GM18507 (cell line): ENCODE measurements at regions not wholly inside any gene's neighbourhood (a gene's known extent, or its start where the extent isn't known, plus 50 kb on each side); places are given as distances from the start of the nearest gene placed in this dataset.

Experiments
- DNase-seq: peaks from one replicate; pipeline ENCODE4 v3.0.0; 2011; ENCODE audit warnings: low read depth; ENCODE audit not compliant: insufficient read length; ENCODE audit errors: extremely low spot score
- FAIRE-seq: peaks from 2 replicates; lab custom pipeline; 2011; peaks lifted over from hg19 to GRCh38; lab: Jason Lieb, UNC

DNA sequence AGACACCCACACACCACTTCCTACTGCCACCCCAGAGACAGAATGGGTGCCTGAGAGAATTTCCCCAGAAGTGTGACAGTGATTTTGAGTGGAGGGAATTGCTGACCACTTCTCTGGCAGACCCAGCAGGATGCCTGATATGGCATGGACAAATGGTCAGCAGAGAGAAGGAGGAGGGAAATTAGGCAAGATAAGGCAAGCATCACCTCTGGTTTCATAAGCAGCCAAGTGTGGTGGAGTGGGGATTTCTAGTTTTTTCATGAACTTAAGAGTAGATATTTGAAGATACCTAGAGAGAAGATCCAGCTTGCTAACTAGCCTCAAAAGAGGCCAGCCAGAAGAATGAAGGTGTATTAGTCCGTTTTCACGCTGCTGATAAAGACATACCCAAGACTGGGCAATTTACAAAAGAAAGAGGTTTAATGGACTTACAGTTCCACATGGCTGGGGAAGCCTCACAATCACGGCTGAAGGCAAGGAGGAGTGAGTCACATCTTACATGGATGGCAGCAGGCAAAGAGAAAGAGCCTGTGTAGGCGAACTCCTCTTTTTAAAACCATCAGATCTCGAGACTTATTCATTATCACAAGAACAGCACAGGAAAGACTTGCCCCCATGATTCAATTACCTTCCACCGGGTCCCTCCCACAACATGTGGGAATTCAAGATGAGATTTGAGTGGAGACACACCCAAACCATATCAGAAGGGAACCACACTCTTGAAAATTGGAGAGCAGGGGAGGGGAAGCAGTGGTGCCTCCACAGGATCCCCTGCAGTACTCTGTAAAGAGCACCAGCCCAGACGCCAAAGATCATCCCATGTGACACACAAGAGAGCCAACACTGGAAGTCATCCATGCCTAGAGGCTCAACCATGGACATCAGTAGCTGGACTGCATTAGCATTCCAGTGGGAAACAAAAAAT lies 64.2 kb downstream of the RBM43 start:
- no peak for DNase-seq
- no peak for FAIRE-seq

DNA sequence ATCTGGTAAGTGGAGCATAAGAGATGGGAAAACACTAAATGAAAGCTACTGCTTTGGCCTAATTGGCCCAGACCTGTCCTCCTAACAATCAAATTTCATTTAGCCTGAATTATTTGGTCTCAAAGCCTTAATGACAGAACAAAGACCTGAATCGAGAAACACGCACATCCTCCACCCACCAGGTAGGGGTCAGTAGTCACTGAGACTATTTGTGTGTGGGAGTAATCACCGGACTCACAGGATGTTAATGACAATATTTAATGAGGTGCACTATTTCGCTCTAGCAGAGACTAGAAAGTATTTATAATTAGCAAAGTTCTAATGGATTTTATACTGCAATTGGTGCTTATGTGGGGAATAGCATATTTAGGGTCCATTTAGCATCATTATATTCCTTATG lies 68.1 kb downstream of the RBM43 start:
- FAIRE-seq: no peak
- DNase-seq: no peak

DNA sequence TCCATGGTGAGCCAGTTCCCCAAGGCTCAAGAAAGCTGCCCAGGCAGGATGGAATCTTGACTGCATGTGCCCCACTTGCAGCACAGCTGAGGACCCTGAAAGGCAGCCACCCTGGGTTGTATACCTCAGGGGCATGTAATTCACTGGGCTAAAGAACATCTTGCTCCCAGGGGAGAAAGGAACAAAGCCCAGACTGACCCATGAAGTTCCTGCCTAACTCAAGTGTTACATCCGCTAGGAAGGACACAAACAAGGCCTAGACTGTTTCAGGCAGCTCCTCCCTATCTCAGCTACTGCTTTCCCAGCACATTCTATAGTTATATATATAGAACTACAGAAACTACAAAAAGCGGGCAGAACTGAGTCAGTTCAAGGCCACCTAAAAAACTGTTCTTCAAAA lies 69.0 kb downstream of the RBM43 start:
- no peak for FAIRE-seq

DNA sequence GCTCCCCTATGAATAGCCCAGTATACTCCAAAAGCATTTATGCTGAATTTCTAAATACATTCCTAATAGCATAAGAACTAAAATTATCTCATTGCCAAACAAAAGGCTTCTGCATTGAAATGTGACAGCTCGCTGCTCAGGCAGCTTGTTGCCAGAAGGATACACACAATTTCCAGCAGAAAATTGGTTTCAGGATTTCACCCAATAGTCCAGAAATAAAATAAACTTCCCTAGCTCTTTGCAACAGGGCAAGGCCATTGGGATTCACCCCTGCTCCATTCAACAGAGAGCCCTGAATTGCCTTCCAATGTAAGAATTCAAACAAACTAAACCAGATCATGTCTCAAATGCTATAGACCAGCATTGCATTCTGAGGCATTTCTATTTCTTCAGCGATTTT lies 70.7 kb downstream of the RBM43 start:
- FAIRE-seq: no peak
- no peak for DNase-seq

More for the DNA sequence above, 69.0 kb downstream of the RBM43 start:
- no peak for DNase-seq

DNA sequence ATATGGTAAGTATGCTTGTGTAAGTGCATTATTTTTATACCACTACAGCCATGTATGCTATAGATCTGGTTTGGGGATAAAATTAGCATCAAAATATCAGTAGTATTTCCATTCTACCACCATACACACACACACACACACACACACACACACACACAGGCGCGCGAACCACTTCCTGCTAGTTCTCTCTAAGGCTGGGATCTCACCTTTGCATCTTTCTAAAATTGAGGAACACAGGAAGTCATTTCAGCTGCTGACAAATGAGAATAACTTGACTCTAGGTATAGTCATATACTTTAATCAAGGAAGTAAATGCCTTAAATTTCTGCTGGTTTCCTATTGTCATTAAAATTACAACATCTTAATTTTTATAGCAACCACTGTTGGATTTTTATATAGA lies 72.5 kb downstream of the RBM43 start:
- FAIRE-seq (no peak), DNase-seq (no peak)

DNA sequence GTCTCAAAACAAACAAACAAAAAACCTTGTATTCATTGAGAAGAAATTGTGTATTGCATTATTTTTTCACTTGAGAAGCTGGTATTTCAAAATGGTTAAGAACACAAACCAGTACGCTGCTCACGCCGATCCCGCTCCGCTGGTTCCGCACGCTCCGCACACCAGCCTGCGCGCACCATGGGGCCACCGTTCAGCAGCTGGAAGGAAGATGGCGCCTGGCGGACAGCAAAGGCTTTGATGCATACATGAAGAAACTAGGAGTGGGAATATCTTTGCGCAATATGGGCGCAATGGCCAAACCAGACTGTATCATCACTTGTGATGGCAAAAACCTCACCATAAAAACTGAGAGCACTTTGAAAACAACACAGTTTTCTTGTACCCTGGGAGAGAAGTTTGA lies 75.7 kb downstream of the RBM43 start:
- FAIRE-seq (no peak), DNase-seq (no peak)

DNA sequence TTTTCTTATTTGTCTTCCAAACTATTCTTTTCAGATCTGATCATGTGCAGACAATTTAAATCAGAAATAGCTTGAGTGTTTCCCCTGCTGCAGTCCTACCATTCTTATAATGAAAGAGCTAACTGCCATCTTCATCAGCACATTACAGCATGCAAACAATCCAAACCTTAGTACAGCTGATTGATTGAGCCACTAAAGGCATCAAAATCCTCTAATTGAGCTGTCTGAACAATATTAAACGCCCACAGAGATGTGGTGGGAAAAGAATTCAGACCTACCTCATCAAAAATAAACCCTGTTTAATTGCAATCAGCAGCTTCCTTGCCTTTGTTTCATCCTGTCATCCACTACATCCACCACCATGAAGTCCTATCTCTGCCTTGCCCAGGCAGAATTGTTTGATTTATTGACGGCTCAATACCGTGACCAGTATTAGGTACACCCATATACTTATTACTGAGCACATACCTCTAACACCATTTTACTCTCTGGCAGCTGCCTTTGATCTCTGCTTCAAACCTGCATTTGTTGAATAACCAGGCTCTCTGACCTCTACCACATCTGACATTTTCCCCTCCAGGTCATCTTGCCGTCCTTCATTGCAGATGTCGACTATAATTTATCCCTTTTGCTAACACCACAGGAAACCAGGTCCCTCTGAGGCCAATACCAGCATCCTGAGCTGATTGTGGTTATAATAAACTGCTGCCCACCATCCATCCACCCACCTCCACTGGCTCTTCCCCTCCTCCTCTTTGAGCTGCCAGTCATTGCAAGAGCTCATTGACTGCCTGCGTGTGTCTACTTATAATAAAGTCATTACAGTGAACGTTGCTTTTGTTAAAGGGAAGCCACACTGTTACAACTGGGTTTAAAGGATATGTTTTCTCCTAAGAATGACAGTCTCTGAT lies 78.5 kb downstream of the RBM43 start:
- FAIRE-seq (no peak), DNase-seq (no peak)

DNA sequence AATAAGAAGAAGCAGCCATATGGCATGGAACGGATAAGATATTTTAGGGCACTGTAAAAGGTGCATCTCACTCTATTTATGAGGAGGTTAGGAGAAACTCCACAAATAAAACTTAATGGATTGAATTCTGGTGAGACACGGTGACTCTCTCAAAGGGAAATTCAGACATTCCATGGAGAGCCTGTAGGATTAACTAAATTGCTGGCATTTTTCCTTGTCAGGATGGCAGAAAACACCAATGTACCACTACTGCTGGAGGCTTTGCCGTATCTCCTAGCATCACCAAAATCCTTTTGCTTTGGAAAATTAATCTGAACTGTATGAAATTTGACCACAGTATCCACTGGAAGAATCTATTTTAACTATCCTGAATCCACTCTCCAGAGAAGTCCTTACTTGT lies 79.3 kb downstream of the RBM43 start:
- FAIRE-seq (no peak), DNase-seq (no peak)

DNA sequence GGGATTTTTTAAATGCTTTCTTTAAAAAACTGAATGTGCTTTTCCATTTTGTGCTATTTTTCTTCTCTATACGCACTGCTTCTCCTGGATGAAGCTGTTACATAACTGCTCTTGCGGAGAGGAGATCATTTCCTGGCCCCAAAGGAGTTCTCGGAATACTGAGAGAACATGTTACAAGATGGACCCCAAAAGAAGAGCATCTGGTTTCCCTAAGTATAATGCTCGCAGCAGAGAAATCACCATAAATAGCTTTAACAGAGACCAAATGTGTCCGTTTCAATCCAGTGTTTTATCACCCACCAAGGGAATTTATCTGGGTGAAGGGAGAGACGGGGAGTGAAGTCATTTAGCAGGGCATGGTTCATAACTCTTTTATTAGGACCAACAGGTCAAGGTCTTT lies 80.1 kb downstream of the RBM43 start:
- FAIRE-seq (no peak), DNase-seq (no peak)

DNA sequence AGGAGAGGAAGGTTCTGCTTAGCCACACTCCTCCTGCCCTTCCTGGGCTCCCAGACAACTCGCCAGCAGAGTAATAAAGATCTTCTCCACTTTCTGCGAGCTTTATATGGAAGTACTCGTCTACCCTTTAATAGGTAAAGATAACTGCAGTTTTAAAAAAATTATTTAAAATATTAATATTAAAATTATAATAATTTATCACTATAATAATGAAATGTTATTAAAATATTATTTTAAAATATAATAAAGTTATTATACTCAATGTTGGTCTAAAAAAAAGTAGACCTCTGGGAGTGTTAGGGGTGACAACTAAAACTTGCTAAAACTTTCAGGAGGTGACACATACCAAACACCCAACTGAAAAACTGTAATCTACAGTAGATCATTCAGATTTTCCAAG lies 81.5 kb downstream of the RBM43 start:
- DNase-seq: no peak
- no peak for FAIRE-seq

DNA sequence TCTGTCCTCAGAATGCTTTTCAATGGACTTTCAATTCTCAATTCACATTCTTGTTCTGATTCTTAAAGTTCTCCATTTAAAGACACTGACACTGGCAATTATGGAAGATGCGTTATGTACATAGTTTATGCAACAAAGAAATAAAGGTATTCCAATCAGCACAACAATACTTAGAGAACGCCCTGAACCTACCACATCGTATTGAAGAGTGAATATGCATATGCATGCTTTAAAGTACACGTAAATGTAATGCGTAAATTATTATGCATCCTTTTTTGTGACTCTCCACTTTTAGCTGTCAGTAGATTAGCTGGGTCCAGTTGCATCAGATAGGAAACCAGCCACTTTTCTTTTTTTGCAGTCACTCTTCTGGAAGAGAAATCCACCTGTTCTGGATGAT lies 83.5 kb downstream of the RBM43 start:
- FAIRE-seq (no peak), DNase-seq (no peak)

DNA sequence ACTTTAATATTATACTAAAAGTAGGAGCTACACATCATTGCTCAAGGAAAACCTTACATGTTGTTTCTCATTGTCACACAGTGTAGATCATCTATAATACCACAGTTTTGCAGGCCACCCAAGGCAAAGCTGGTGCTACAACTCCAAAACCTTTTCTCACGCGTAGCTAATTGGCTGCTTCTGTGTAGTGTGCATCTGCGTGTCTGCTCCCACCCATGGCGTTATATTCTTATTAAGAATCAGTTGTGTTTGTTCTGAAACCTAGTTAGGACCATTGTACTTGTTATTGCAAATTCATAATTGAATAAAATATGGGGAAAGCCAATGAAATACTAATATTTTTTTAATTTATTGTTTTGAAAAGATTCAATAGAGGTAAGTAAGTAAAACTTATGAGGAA lies 83.9 kb downstream of the RBM43 start:
- FAIRE-seq: no peak
- no peak for DNase-seq

DNA sequence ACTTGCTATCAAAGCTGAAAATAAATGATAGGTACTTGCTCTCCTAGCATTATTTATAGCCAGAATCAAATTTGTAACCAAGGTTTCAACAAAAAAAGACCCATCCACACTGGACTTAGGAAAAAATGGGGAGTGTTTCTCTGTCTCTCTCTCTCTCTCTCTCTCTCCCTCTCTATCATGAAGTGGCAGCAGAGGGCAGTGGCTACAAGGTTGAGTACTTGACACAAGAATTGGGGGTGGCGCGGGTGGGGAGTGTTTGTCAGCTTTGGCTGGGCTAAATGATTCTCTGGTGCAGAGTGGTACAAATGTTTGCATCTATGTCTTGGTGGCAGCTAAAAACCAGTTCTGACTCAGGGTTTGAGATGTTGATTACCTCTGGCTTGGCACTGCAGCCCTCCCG lies 85.0 kb downstream of the RBM43 start:
- DNase-seq: no peak
- FAIRE-seq: no peak

DNA sequence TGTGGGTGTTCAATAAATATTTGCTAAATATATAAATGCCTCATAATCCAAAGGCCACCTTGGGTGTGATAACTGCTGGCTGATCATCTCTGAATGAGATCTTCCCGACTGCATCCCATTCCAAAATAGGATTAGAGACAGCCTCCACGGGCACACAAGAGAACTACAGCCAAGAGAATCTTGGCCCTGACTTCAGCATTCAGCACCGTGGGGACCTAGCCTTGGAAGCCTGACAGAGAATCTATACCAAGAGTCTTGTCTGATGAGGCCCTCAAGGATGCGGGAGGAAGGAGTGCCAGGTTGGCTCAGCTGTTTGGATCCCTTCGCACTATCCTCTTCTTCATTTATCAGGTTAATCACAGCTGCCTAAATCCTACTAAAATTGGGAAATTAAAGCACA lies 85.8 kb downstream of the RBM43 start:
- DNase-seq (no peak), FAIRE-seq (no peak)

DNA sequence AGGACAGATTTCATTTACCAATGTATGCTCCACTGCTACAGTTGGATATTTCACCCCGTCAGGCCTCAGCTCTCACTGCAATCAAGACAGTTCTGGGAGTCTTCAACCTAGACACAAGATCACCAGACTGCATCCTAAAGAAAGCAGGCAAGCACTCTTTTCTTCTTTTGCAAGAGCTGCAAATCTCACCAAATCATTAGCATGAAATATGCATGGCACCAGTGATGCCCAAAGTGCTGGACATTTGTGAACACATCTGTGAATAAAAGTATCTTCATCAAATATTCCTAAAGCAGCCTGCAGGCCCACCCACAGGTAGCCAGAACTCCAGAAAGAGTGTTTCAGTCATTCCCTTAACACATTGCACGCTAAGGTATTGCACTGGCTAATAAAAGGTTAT lies 87.5 kb downstream of the RBM43 start:
- FAIRE-seq (no peak), DNase-seq (no peak)

DNA sequence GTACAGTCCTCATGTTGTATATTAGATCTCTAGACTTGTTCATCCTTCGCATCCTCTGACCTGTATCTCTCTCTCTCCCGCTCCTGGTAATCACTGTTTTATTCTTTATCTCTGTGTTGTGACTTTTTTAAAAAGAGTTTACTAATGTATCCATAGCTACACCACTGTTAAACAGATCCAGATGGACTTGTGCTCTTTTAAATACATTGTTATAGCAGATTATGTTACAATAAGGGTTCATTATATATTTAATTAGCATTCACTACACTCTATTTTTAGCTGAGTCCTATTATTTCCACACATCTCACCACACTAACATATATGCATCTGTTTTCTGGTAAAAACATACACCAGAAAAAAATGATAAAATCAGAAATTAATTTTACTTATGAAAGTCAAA lies 90.5 kb downstream of the RBM43 start:
- FAIRE-seq: no peak
- no peak for DNase-seq

DNA sequence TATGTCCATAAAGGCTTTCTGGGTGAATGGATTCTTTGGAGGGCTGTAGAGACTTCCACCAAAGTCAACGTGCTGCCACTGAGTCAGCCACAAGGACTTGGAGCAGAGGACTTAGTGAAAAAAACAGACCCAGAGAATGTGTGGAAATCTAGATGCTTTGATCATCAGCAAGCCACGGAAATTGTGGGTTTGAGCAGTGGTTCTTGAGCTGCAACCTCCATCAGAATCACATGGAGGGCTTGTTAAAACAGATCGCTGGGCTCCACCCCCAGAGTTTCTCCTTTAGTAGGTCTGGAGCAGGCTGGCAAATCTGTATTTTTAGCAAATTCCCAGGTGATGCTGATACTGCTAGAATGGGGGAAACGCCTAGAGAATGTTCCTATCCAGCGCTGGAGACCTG lies 95.3 kb downstream of the RBM43 start:
- DNase-seq: no peak
- FAIRE-seq: no peak

DNA sequence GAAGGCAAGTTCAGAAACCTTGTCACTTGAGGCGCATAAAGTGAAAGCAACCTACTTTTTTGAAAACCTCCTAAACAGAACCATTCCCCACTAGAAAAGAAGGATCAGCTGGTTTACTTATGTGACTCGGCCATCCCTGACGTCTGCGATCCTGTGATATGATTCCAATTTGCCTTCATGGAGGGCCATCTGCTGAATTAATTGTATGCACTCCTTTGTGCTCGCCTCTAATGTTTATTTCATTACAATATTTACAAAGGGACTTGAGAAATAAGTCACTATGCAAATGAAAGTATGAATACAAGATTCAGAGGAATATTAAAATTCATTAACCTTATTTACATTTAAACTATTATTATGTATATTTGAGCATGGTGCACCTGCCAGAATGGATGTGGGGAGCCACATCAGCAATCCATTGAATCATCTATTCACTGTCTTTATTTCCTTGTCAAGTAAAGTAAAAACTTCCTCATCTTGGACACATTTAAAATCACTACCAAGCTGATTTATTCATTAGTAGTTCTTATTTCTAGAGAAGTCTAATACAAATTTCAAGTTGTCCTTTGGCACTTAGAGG lies 96.5 kb downstream of the RBM43 start:
- no peak for FAIRE-seq
- no peak for DNase-seq

DNA sequence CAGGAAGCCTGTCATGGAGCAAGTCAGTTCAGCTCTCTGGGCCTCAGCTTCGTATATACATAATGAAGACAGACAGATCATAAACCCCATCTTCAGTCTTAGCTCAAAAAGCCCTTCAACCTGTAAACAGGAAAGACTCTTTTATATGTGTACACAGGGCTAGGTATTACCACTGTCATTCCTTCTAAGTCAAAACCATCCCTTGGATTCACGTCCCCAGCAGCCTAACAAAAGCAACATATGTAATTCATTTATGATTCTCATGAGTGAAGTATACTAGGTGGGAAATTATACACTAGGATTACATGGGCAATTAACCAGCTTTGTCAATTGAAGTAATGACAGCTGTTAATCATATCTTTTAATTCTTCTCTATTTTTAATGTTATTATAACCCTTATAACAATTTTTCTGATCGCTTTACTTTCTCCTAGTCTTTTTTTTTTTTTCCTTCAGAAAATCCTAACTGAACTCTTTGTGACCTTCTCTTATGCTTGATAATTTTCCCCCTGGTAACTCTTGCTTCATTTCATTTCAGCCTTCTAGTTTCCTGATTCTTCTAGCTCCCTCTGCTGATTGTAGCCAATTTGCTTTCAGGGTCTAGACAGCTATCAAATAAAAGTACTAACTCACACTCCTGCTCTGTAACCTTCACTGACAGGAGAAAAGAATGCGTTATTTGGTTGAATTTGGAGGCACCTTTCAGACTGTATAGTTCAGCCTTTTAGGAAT lies 99.7 kb downstream of the RBM43 start:
- no peak for FAIRE-seq
- DNase-seq: no peak
